NK-92 (cell line): ENCODE measurements at regions not wholly inside any gene's neighbourhood (a gene's known extent, or its start where the extent isn't known, plus 50 kb on each side); places are given as distances from the start of the nearest gene placed in this dataset.

Experiments used
- DNase-seq: peaks from one replicate; lab custom pipeline; 2025; ENCODE audit not compliant: unreplicated experiment; lab: John Stamatoyannopoulos, UW

- DNase-seq, result no peak
These were observed 50.9 kb upstream of the PTPN1 start for GRCh38 chr20:50459124-50459918.

- no peak for DNase-seq
These were observed 50.0 kb upstream of the PTPN1 start for GRCh38 chr20:50460115-50460607.
